Natural killer cell treated with Interleukin-12 subunit alpha and Interleukin-12 subunit beta and Interleukin-15 and Interleukin-18, amount 100 ng/mL, for 72 hours (primary cell): ENCODE measurements at regions not wholly inside any gene's neighbourhood (a gene's known extent, or its start where the extent isn't known, plus 50 kb on each side); places are given as distances from the start of the nearest gene placed in this dataset.
A peak's percentile ranks its signal among the peaks of the same experiment; 100 is the strongest.

ENCODE experiments used
- ATAC-seq, 2 donors: fragments of 150-1000 bp; cut with Tn5 transposase in 1 of 2; sonication (Bioruptor Pico), chemical (Tn5 transposase) in 1 of 2; 2 replicates each; pipeline ENCODE4 v1.10.0; 2021
- DNase-seq: peaks from one replicate; pipeline ENCODE4 v3.0.0; 2022; ENCODE audit warnings: low spot score
- H3K27ac Mint-ChIP-seq, 2 donors: 1 replicate in 1 of 2; 2 replicates in 1 of 2; pipeline ENCODE4 v1.8.0; 2022; ENCODE audit warnings: mixed read lengths in 2 of 2, mild to moderate bottlenecking in 1 of 2, moderate library complexity in 1 of 2
- H3K27me3 Mint-ChIP-seq, 2 donors: 1 replicate in 1 of 2; 2 replicates in 1 of 2; pipeline ENCODE4 v1.8.0; 2022; ENCODE audit warnings: mixed read lengths in 2 of 2
- H3K36me3 Mint-ChIP-seq: one replicate; pipeline ENCODE4 v1.8.0; 2022; ENCODE audit warnings: mixed read lengths
- H3K4me1 Mint-ChIP-seq, 2 donors: 1 replicate in 1 of 2; 2 replicates in 1 of 2; pipeline ENCODE4 v1.8.0; 2022; ENCODE audit warnings: low read depth in 2 of 2, mixed read lengths in 2 of 2, mild to moderate bottlenecking in 1 of 2
- H3K4me3 Mint-ChIP-seq: one replicate; pipeline ENCODE4 v1.8.0; 2022; ENCODE audit warnings: mixed read lengths
- H3K9me3 Mint-ChIP-seq: 2 replicates; pipeline ENCODE4 v1.8.0; 2022; ENCODE audit warnings: mixed read lengths

- H3K27ac Mint-ChIP-seq, result no peak overlapping the region
- no peak overlapping the region for H3K4me3 Mint-ChIP-seq
- no peaks in the 10 kb centered on the region for H3K36me3 Mint-ChIP-seq
- peaks cover 22 to 47% of the 10 kb centered on the region in 2 donors for H3K27me3 Mint-ChIP-seq
- DNase-seq (no peak), ATAC-seq (no peak)
- H3K4me1 Mint-ChIP-seq, result no peaks in the 10 kb centered on the region
- no peaks in the 10 kb centered on the region for H3K9me3 Mint-ChIP-seq
These were observed 381.9 kb downstream of the SETD4 start for GRCh38 chr21:35678393-35678792.

- DNase-seq (no peak), ATAC-seq (no peak)
- Mint-ChIP-seq H3K27ac (no peak overlapping the region), H3K4me1 (no peaks in the 10 kb centered on the region), H3K9me3 (no peaks in the 10 kb centered on the region), H3K4me3 (no peak overlapping the region), H3K27me3 (peaks cover 18 to 40% of the 10 kb centered on the region in 2 donors), H3K36me3 (no peaks in the 10 kb centered on the region)
These were observed 383.0 kb downstream of the SETD4 start for GRCh38 chr21:35677298-35677841.

GRCh38 chr21:35674895-35675470, 385.3 kb downstream of the SETD4 start:
- no peaks in the 10 kb centered on the region for H3K4me1 Mint-ChIP-seq

GRCh38 chr21:35674091-35674671, 386.1 kb downstream of the SETD4 start:
- no peaks in the 10 kb centered on the region for H3K4me1 Mint-ChIP-seq
- DNase-seq (no peak), ATAC-seq (no peak)
- no peaks in the 10 kb centered on the region for H3K36me3 Mint-ChIP-seq
- no peak overlapping the region for H3K4me3 Mint-ChIP-seq
- H3K9me3 Mint-ChIP-seq, result no peaks in the 10 kb centered on the region
- no peak overlapping the region for H3K27ac Mint-ChIP-seq
- peaks cover 14 to 26% of the 10 kb centered on the region in 2 donors for H3K27me3 Mint-ChIP-seq

More at GRCh38 chr21:35674895-35675470, 385.3 kb downstream of the SETD4 start:
- Mint-ChIP-seq H3K27me3 (peaks cover 12 to 29% of the 10 kb centered on the region in 2 donors), H3K36me3 (no peaks in the 10 kb centered on the region), H3K27ac (no peak overlapping the region), H3K4me3 (no peak overlapping the region), H3K9me3 (no peaks in the 10 kb centered on the region)
- ATAC-seq (no peak), DNase-seq (no peak)

GRCh38 chr21:35672313-35672712, 388.0 kb downstream of the SETD4 start:
- H3K27ac Mint-ChIP-seq, result no peak overlapping the region
- H3K27me3 Mint-ChIP-seq, result peaks cover 17 to 25% of the 10 kb centered on the region in 2 donors
- H3K36me3 Mint-ChIP-seq, result no peaks in the 10 kb centered on the region
- DNase-seq (no peak), ATAC-seq (peak in 1 of 2 donors; percentile 52)
- H3K4me1 Mint-ChIP-seq, result no peaks in the 10 kb centered on the region
- no peak overlapping the region for H3K4me3 Mint-ChIP-seq
- no peaks in the 10 kb centered on the region for H3K9me3 Mint-ChIP-seq

- ATAC-seq, result peak; percentile 22 to 59
- Mint-ChIP-seq H3K9me3 (no peaks in the 10 kb centered on the region), H3K27ac (no peak overlapping the region), H3K4me3 (no peak overlapping the region), H3K36me3 (no peaks in the 10 kb centered on the region), H3K27me3 (peaks cover 24 to 57% of the 10 kb centered on the region in 2 donors), H3K4me1 (no peaks in the 10 kb centered on the region)
- DNase-seq, result no peak
These were observed 395.6 kb downstream of the SETD4 start for GRCh38 chr21:35664683-35665082.

GRCh38 chr21:35663856-35664606, 396.3 kb downstream of the SETD4 start:
- Mint-ChIP-seq H3K9me3 (no peaks in the 10 kb centered on the region), H3K27ac (no peak overlapping the region), H3K36me3 (no peaks in the 10 kb centered on the region), H3K4me1 (no peaks in the 10 kb centered on the region), H3K4me3 (no peak overlapping the region), H3K27me3 (peaks cover 22 to 57% of the 10 kb centered on the region in 2 donors)
- no peak for DNase-seq
- peak; percentile 6 to 30 for ATAC-seq

- no peaks in the 10 kb centered on the region for H3K4me1 Mint-ChIP-seq
- peaks cover 15 to 30% of the 10 kb centered on the region in 2 donors for H3K27me3 Mint-ChIP-seq
- no peaks in the 10 kb centered on the region for H3K36me3 Mint-ChIP-seq
- no peak for ATAC-seq
- H3K27ac Mint-ChIP-seq, result no peak overlapping the region
- DNase-seq, result no peak
- no peaks in the 10 kb centered on the region for H3K9me3 Mint-ChIP-seq
- no peak overlapping the region for H3K4me3 Mint-ChIP-seq
These were observed 402.1 kb downstream of the SETD4 start for GRCh38 chr21:35658242-35658641.

- Mint-ChIP-seq H3K27me3 (peaks cover 28 to 35% of the 10 kb centered on the region in 2 donors), H3K4me3 (no peak overlapping the region), H3K36me3 (no peaks in the 10 kb centered on the region), H3K9me3 (no peaks in the 10 kb centered on the region), H3K4me1 (no peaks in the 10 kb centered on the region), H3K27ac (no peak overlapping the region)
- no peak for DNase-seq
- peak in 1 of 2 donors; percentile 46 for ATAC-seq
These were observed 407.5 kb downstream of the SETD4 start for GRCh38 chr21:35652872-35653271.

GRCh38 chr21:35652196-35652595, 408.1 kb downstream of the SETD4 start:
- no peaks in the 10 kb centered on the region for H3K36me3 Mint-ChIP-seq
- H3K27me3 Mint-ChIP-seq, result peaks cover 27 to 29% of the 10 kb centered on the region in 2 donors
- no peak for ATAC-seq

GRCh38 chr21:35651196-35651595, 409.1 kb downstream of the SETD4 start:
- H3K9me3 Mint-ChIP-seq, result no peaks in the 10 kb centered on the region
- H3K27me3 Mint-ChIP-seq, result peaks cover 24 to 25% of the 10 kb centered on the region in 2 donors
- H3K4me3 Mint-ChIP-seq, result no peak overlapping the region
- H3K4me1 Mint-ChIP-seq, result no peaks in the 10 kb centered on the region
- no peak overlapping the region for H3K27ac Mint-ChIP-seq
- no peaks in the 10 kb centered on the region for H3K36me3 Mint-ChIP-seq
- ATAC-seq (no peak), DNase-seq (no peak)

More at GRCh38 chr21:35652196-35652595, 408.1 kb downstream of the SETD4 start:
- no peak for DNase-seq
- H3K4me3 Mint-ChIP-seq, result no peak overlapping the region
- no peaks in the 10 kb centered on the region for H3K4me1 Mint-ChIP-seq
- H3K27ac Mint-ChIP-seq, result no peak overlapping the region
- H3K9me3 Mint-ChIP-seq, result no peaks in the 10 kb centered on the region

- Mint-ChIP-seq H3K9me3 (no peaks in the 10 kb centered on the region), H3K4me3 (no peak overlapping the region), H3K4me1 (no peaks in the 10 kb centered on the region), H3K36me3 (no peaks in the 10 kb centered on the region), H3K27me3 (peaks cover 28 to 41% of the 10 kb centered on the region in 2 donors), H3K27ac (no peak overlapping the region)
- ATAC-seq (no peak), DNase-seq (no peak)
These were observed 411.1 kb downstream of the SETD4 start for GRCh38 chr21:35649186-35649585.

- Mint-ChIP-seq H3K36me3 (no peaks in the 10 kb centered on the region), H3K4me1 (no peaks in the 10 kb centered on the region), H3K9me3 (no peaks in the 10 kb centered on the region), H3K27ac (no peak overlapping the region), H3K4me3 (no peak overlapping the region), H3K27me3 (peaks cover 30 to 46% of the 10 kb centered on the region in 2 donors)
- DNase-seq, result no peak
- ATAC-seq, result no peak
These were observed 411.8 kb downstream of the SETD4 start for GRCh38 chr21:35648512-35648911.

GRCh38 chr21:35646606-35647005, 413.7 kb downstream of the SETD4 start:
- Mint-ChIP-seq H3K9me3 (no peaks in the 10 kb centered on the region), H3K36me3 (no peaks in the 10 kb centered on the region), H3K4me1 (no peaks in the 10 kb centered on the region), H3K4me3 (no peak overlapping the region), H3K27me3 (peaks cover 36 to 53% of the 10 kb centered on the region in 2 donors), H3K27ac (no peak overlapping the region)
- ATAC-seq, result no peak
- no peak for DNase-seq
